ENCODE measurements at regions not wholly inside any gene's neighbourhood (a gene's known extent, or its start where the extent isn't known, plus 50 kb on each side); places are given as distances from the start of the nearest gene placed in this dataset.
"Not testable (repeated sequence)": the region's sequence is repeated elsewhere in the genome, so short reads cannot be mapped to it uniquely, and the experiment has no call there.

- Mint-ChIP-seq H3K27me3 (no peaks in the 10 kb centered on the region), H3K27ac (no peak overlapping the region), H3K4me1 (no peaks in the 10 kb centered on the region), H3K36me3 (no peaks in the 10 kb centered on the region), H3K4me3 (no peak overlapping the region), H3K9me3 (ENCODE audit: low read depth) (no peaks in the 10 kb centered on the region)
- ATAC-seq, result no peak
- CTCF ChIA-PET, result no interaction called here
- no peak for DNase-seq
Measured at GRCh38 chr12:94916663-94917062, 86.8 kb downstream of the NDUFA12 start.

GRCh38 chr12:94909663-94910062 is 93.8 kb downstream of the NDUFA12 start:
- CTCF ChIA-PET, result no interaction called here
- no peaks in the 10 kb centered on the region for H3K4me1 Mint-ChIP-seq

GRCh38 chr12:94905749-94906148 is 97.7 kb downstream of the NDUFA12 start:
- DNase-seq; H3K4me1 Mint-ChIP-seq; H3K36me3 Mint-ChIP-seq; H3K27me3 Mint-ChIP-seq; H3K9me3 Mint-ChIP-seq (ENCODE audit: low read depth); CTCF ChIA-PET; H3K27ac Mint-ChIP-seq; H3K4me3 Mint-ChIP-seq; ATAC-seq: not testable (repeated sequence)

More at GRCh38 chr12:94909663-94910062, 93.8 kb downstream of the NDUFA12 start:
- H3K27ac Mint-ChIP-seq, result no peak overlapping the region
- H3K36me3 Mint-ChIP-seq, result no peaks in the 10 kb centered on the region
- H3K9me3 Mint-ChIP-seq (ENCODE audit: low read depth), result peaks cover 3% of the 10 kb centered on the region
- ATAC-seq, result no peak
- H3K4me3 Mint-ChIP-seq, result no peak overlapping the region
- no peak for DNase-seq
- H3K27me3 Mint-ChIP-seq, result peaks cover 2% of the 10 kb centered on the region

- Mint-ChIP-seq H3K4me1 (no peaks in the 10 kb centered on the region), H3K4me3 (no peak overlapping the region), H3K9me3 (ENCODE audit: low read depth) (peaks cover under 1% of the 10 kb centered on the region), H3K36me3 (no peaks in the 10 kb centered on the region), H3K27me3 (peaks cover 5% of the 10 kb centered on the region), H3K27ac (no peak overlapping the region)
- no peak for DNase-seq
- no peak for ATAC-seq
- CTCF ChIA-PET, result no interaction called here
Measured at GRCh38 chr12:94900496-94900895, 103.0 kb downstream of the NDUFA12 start.

- Mint-ChIP-seq H3K27ac (no peak overlapping the region), H3K4me1 (no peaks in the 10 kb centered on the region), H3K27me3 (peaks cover 6% of the 10 kb centered on the region), H3K36me3 (no peaks in the 10 kb centered on the region), H3K9me3 (ENCODE audit: low read depth) (no peaks in the 10 kb centered on the region), H3K4me3 (no peak overlapping the region)
- CTCF ChIA-PET, result no interaction called here
- DNase-seq (no peak), ATAC-seq (no peak)
Measured at GRCh38 chr12:94898388-94898787, 105.1 kb downstream of the NDUFA12 start.

GRCh38 chr12:94892544-94893267 is 110.8 kb downstream of the NDUFA12 start:
- Mint-ChIP-seq H3K27ac (no peak overlapping the region), H3K4me3 (no peak overlapping the region), H3K27me3 (peaks cover 13% of the 10 kb centered on the region), H3K36me3 (no peaks in the 10 kb centered on the region), H3K4me1 (no peaks in the 10 kb centered on the region), H3K9me3 (ENCODE audit: low read depth) (no peaks in the 10 kb centered on the region)
- CTCF ChIA-PET, result no interaction called here
- no peak for ATAC-seq
- no peak for DNase-seq

- DNase-seq, result no peak
- CTCF ChIA-PET, result no interaction called here
- H3K27me3 Mint-ChIP-seq, result peaks cover 25% of the 10 kb centered on the region
- H3K4me1 Mint-ChIP-seq, result no peaks in the 10 kb centered on the region
- no peak for ATAC-seq
- H3K9me3 Mint-ChIP-seq (ENCODE audit: low read depth), result no peaks in the 10 kb centered on the region
- H3K36me3 Mint-ChIP-seq, result no peaks in the 10 kb centered on the region
- no peak overlapping the region for H3K4me3 Mint-ChIP-seq
- H3K27ac Mint-ChIP-seq, result no peak overlapping the region
Measured at GRCh38 chr12:94889445-94890210, 113.9 kb downstream of the NDUFA12 start.

GRCh38 chr12:94879542-94879941 is 124.0 kb downstream of the NDUFA12 start:
- ATAC-seq (no peak), DNase-seq (no peak)
- Mint-ChIP-seq H3K9me3 (ENCODE audit: low read depth) (no peaks in the 10 kb centered on the region), H3K36me3 (no peaks in the 10 kb centered on the region), H3K27me3 (peaks cover 48% of the 10 kb centered on the region), H3K4me3 (no peak overlapping the region), H3K27ac (no peak overlapping the region), H3K4me1 (peaks cover 6% of the 10 kb centered on the region)
- CTCF ChIA-PET, result no interaction called here

- Mint-ChIP-seq H3K4me3 (no peak overlapping the region), H3K4me1 (peaks cover 13% of the 10 kb centered on the region), H3K36me3 (no peaks in the 10 kb centered on the region), H3K9me3 (ENCODE audit: low read depth) (no peaks in the 10 kb centered on the region), H3K27me3 (peaks cover 61% of the 10 kb centered on the region), H3K27ac (no peak overlapping the region)
- CTCF ChIA-PET, result interaction anchor here (1.0 kb wide), 1 partner anchor 105 kb away, joined by 4 read pairs; no protein-coding TSS in a partner anchor
- ATAC-seq, result peak; percentile 36
- no peak for DNase-seq
Measured at GRCh38 chr12:94875525-94875924, 128.0 kb downstream of the NDUFA12 start.

GRCh38 chr12:94874518-94875302 is 128.8 kb downstream of the NDUFA12 start:
- H3K9me3 Mint-ChIP-seq (ENCODE audit: low read depth), result no peaks in the 10 kb centered on the region
- DNase-seq, result no peak
- no peak for ATAC-seq
- H3K27ac Mint-ChIP-seq, result no peak overlapping the region
- no peaks in the 10 kb centered on the region for H3K36me3 Mint-ChIP-seq
- CTCF ChIA-PET, result no interaction called here
- H3K4me3 Mint-ChIP-seq, result no peak overlapping the region
- H3K4me1 Mint-ChIP-seq, result peaks cover 13% of the 10 kb centered on the region
- H3K27me3 Mint-ChIP-seq, result peaks cover 63% of the 10 kb centered on the region

- Mint-ChIP-seq H3K4me3 (peak overlapping the region; percentile 15), H3K27me3 (peaks cover 65% of the 10 kb centered on the region), H3K4me1 (peaks cover 13% of the 10 kb centered on the region), H3K9me3 (ENCODE audit: low read depth) (no peaks in the 10 kb centered on the region), H3K27ac (no peak overlapping the region), H3K36me3 (no peaks in the 10 kb centered on the region)
- no peak for DNase-seq
- CTCF ChIA-PET, result no interaction called here
- no peak for ATAC-seq
Measured at GRCh38 chr12:94873734-94874517, 129.6 kb downstream of the NDUFA12 start.

GRCh38 chr12:94872971-94873733 is 130.3 kb downstream of the NDUFA12 start:
- Mint-ChIP-seq H3K4me3 (no peak overlapping the region), H3K27me3 (peaks cover 69% of the 10 kb centered on the region), H3K27ac (no peak overlapping the region), H3K9me3 (ENCODE audit: low read depth) (no peaks in the 10 kb centered on the region), H3K36me3 (no peaks in the 10 kb centered on the region), H3K4me1 (peaks cover 13% of the 10 kb centered on the region)
- DNase-seq (no peak), ATAC-seq (no peak)
- CTCF ChIA-PET, result no interaction called here

- H3K9me3 Mint-ChIP-seq (ENCODE audit: low read depth), result no peaks in the 10 kb centered on the region
- H3K36me3 Mint-ChIP-seq, result no peaks in the 10 kb centered on the region
- CTCF ChIA-PET, result no interaction called here
- no peak overlapping the region for H3K27ac Mint-ChIP-seq
- H3K27me3 Mint-ChIP-seq, result peaks cover 66% of the 10 kb centered on the region
- H3K4me1 Mint-ChIP-seq, result peaks cover 13% of the 10 kb centered on the region
- ATAC-seq (no peak), DNase-seq (no peak)
- H3K4me3 Mint-ChIP-seq, result no peak overlapping the region
Measured at GRCh38 chr12:94872671-94872970, 130.9 kb downstream of the NDUFA12 start.
